B cell (primary cell): ENCODE measurements at regions not wholly inside any gene's neighbourhood (a gene's known extent, or its start where the extent isn't known, plus 50 kb on each side); places are given as distances from the start of the nearest gene placed in this dataset.

Experiments used
- EZH2 ChIP-seq: IDR thresholded peaks from 2 replicates; pipeline ENCODE4 v1.6.1; 2012; ENCODE audit warnings: borderline replicate concordance, low read depth, mild to moderate bottlenecking, moderate library complexity, low read length; ENCODE audit not compliant: insufficient read depth, poor library complexity, severe bottlenecking
- TF ChIP-seq, protein P1 (sequence below): fragments of 200-600 bp; IDR thresholded peaks from one replicate; pipeline ENCODE4 v1.8.0; 2022; ENCODE audit warnings: antibody characterized with exemption, mild to moderate bottlenecking

DNA sequence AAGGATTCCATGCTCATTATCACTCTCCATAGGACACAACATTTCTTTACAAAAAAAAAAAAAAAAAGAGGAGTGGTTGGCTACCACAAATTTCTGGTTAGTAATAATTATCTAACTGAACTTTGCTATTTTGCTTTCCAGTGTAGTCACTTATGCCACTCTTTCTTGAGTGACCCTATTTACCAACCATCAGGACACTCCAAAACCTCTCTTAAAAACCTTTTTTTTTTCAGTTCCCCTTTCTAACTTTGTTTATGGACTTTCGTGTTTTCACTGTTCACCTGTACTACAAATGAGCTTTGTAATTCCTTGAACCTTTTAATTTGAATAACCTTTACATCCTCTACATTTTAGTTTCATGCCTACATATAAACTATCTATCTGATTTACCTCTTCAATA, 686.5 kb upstream of the PCDH9 start:
- TF ChIP-seq, protein P1, sequence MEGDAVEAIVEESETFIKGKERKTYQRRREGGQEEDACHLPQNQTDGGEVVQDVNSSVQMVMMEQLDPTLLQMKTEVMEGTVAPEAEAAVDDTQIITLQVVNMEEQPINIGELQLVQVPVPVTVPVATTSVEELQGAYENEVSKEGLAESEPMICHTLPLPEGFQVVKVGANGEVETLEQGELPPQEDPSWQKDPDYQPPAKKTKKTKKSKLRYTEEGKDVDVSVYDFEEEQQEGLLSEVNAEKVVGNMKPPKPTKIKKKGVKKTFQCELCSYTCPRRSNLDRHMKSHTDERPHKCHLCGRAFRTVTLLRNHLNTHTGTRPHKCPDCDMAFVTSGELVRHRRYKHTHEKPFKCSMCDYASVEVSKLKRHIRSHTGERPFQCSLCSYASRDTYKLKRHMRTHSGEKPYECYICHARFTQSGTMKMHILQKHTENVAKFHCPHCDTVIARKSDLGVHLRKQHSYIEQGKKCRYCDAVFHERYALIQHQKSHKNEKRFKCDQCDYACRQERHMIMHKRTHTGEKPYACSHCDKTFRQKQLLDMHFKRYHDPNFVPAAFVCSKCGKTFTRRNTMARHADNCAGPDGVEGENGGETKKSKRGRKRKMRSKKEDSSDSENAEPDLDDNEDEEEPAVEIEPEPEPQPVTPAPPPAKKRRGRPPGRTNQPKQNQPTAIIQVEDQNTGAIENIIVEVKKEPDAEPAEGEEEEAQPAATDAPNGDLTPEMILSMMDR: no peak
- no peak for TF ChIP-seq EZH2
